HCT116 (cell line): ENCODE measurements at regions not wholly inside any gene's neighbourhood (a gene's known extent, or its start where the extent isn't known, plus 50 kb on each side); places are given as distances from the start of the nearest gene placed in this dataset.

Source experiments
- ATAC-seq: fragments of 200-7000 bp; cut with Tn5 transposase; 2 replicates; pipeline ENCODE4 v1.9.1; 2020; ENCODE audit warnings: mild to moderate bottlenecking, moderate library complexity
- BruUV-seq: library from RNA; stranded (reverse); fragments of 400-500 nt; replicated peaks from 2 replicates; lab custom pipeline; 2021; lab: Mats Ljungman, UMichigan
- CTCF ChIA-PET: fragments of 300-600 bp; sonication (Branson Sonifier 250); formaldehyde crosslinking; loops from one replicate; lab custom pipeline; 2021; ENCODE audit warnings: antibody characterized with exemption; lab: Charles Lee
- POLR2A ChIA-PET: fragments of 300-600, 350-600 bp; sonication (Branson Sonifier 250); formaldehyde crosslinking; loops from one replicate; lab custom pipeline; 2021; ENCODE audit warnings: antibody characterized with exemption; lab: Charles Lee
- RAD21 ChIA-PET, 2 experiments: fragments of 300-600 bp; sonication (Branson Sonifier 250); formaldehyde crosslinking; loops; one replicate each; lab custom pipeline; 2023; ENCODE audit warnings: low total read pairs in 2 of 2; ENCODE audit not compliant: uncharacterized antibody in 2 of 2, unreplicated experiment in 2 of 2, low non-redundant PET in 1 of 2; lab: Charles Lee
- DNase-seq: peaks from one replicate; pipeline ENCODE4 v3.0.0-alpha.2; 2010; ENCODE audit warnings: low read depth, low spot score
- H2AFZ ChIP-seq: fragments of 200-600 bp; shearing (Covaris generic), sonication (generic); 2 replicates; pipeline ENCODE4 v1.6.1; 2017; ENCODE audit warnings: low read depth, mixed run types, mixed read lengths, antibody characterized with exemption, low read length; ENCODE audit not compliant: poor library complexity, severe bottlenecking
- H3K27ac ChIP-seq: 2 replicates; pipeline ENCODE4 v1.5.1; 2012; ENCODE audit warnings: low read depth, low read length
- H3K27me3 ChIP-seq: fragments of 200-600 bp; sonication (generic); 2 replicates; pipeline ENCODE4 v1.6.1; 2016; ENCODE audit warnings: mixed run types, low read length, mixed read lengths; ENCODE audit not compliant: insufficient read depth
- H3K36me3 ChIP-seq, 2 experiments: fragments of 200-500 bp in 1 of 2; fragments of 200-600 bp in 1 of 2; sonication (Bioruptor generic) in 1 of 2; sonication (generic) in 1 of 2; 2 replicates each; pipeline versions ENCODE4 v1.5.1 to v1.6.1; 2014 to 2016; ENCODE audit warnings: low read length in 2 of 2, inconsistent platforms in 1 of 2, mixed read lengths in 1 of 2, mixed run types in 1 of 2; ENCODE audit not compliant: insufficient read depth in 2 of 2, control insufficient read depth in 1 of 2
- H3K4me1 ChIP-seq, 2 experiments: fragments of 200-600 bp in 1 of 2; sonication (generic) in 1 of 2; 2 replicates each; pipeline versions ENCODE4 v1.5.1 to v1.6.1; 2012 to 2017; ENCODE audit warnings: low read length in 2 of 2, inconsistent platforms in 1 of 2, mild to moderate bottlenecking in 1 of 2, mixed read lengths in 1 of 2, mixed run types in 1 of 2, moderate library complexity in 1 of 2; ENCODE audit not compliant: insufficient read depth in 2 of 2, control insufficient read depth in 1 of 2
- H3K4me2 ChIP-seq: fragments of 200-600 bp; sonication (generic); 2 replicates; pipeline ENCODE4 v1.6.1; 2017; ENCODE audit warnings: mixed run types, low read length, mixed read lengths
- H3K4me3 ChIP-seq, 2 experiments: fragments of 200-600 bp in 1 of 2; sonication (generic) in 1 of 2; replicated peaks in 1 of 2; 2 replicates each; pipeline ENCODE4 v1.5.1; 2011 to 2016; ENCODE audit warnings: low read length in 2 of 2, control low read depth in 1 of 2, low read depth in 1 of 2, mild to moderate bottlenecking in 1 of 2, mixed read lengths in 1 of 2, mixed run types in 1 of 2
- H3K79me2 ChIP-seq: fragments of 200-600 bp; sonication (generic); 2 replicates; pipeline ENCODE4 v1.6.1; 2017; ENCODE audit warnings: mild to moderate bottlenecking, mixed run types, low read length, moderate library complexity, mixed read lengths; ENCODE audit not compliant: insufficient read depth
- H3K9ac ChIP-seq: fragments of 200-600 bp; sonication (generic); 2 replicates; pipeline ENCODE4 v1.6.1; 2016; ENCODE audit warnings: low read length, mixed read lengths
- H3K9me2 ChIP-seq: fragments of 200-600 bp; sonication (generic), shearing (Covaris generic); 2 replicates; pipeline ENCODE4 v1.6.1; 2017; ENCODE audit warnings: mixed run types, mild to moderate bottlenecking, moderate library complexity; ENCODE audit not compliant: insufficient read depth
- H3K9me3 ChIP-seq, 2 experiments: fragments of 200-500 bp in 1 of 2; fragments of 200-600 bp in 1 of 2; sonication (Bioruptor generic) in 1 of 2; sonication (generic) in 1 of 2; 2 replicates each; pipeline ENCODE4 v1.6.1; 2014 to 2017; ENCODE audit warnings: low read length in 2 of 2, mixed read lengths in 2 of 2, inconsistent platforms in 1 of 2, low read depth in 1 of 2, mild to moderate bottlenecking in 1 of 2, mixed run types in 1 of 2, moderate library complexity in 1 of 2; ENCODE audit not compliant: control insufficient read depth in 1 of 2, insufficient read depth in 1 of 2
- H4K20me1 ChIP-seq: fragments of 200-600 bp; sonication (generic), shearing (Covaris generic); 2 replicates; pipeline ENCODE4 v1.6.1; 2017; ENCODE audit warnings: mixed run types, mild to moderate bottlenecking, moderate library complexity; ENCODE audit not compliant: insufficient read depth
- CBX3 ChIP-seq: IDR thresholded peaks from 2 replicates; pipeline ENCODE4 v1.6.1; 2012; ENCODE audit warnings: low read depth
- CEBPB ChIP-seq: IDR thresholded peaks from 2 replicates; pipeline ENCODE4 v1.6.1; 2012; ENCODE audit warnings: low read depth
- CTCF ChIP-seq, 3 experiments: fragments of 200-600 bp in 1 of 3; sonication (generic) in 1 of 3; IDR thresholded peaks in 2 of 3; conservative IDR thresholded peaks in 1 of 3; 2 replicates each; pipeline ENCODE4 v1.5.1; 2012 to 2017; ENCODE audit warnings: low read depth in 2 of 3, low read length in 2 of 3, antibody characterized with exemption in 1 of 3, borderline replicate concordance in 1 of 3, control low read depth in 1 of 3, mild to moderate bottlenecking in 1 of 3, mixed read lengths in 1 of 3, mixed run types in 1 of 3, moderate library complexity in 1 of 3; ENCODE audit not compliant: insufficient read depth in 1 of 3
- EGR1 ChIP-seq: IDR thresholded peaks from 2 replicates; pipeline ENCODE4 v1.6.1; 2012; ENCODE audit warnings: low read depth
- ELF1 ChIP-seq: IDR thresholded peaks from 2 replicates; pipeline ENCODE4 v1.6.1; 2012; ENCODE audit warnings: low read depth, borderline replicate concordance
- EZH2phosphoT487 ChIP-seq: fragments of 200-600 bp; IDR thresholded peaks from 2 replicates; pipeline ENCODE4 v1.6.1; 2018; ENCODE audit warnings: antibody characterized with exemption, borderline replicate concordance
- JUND ChIP-seq: IDR thresholded peaks from 2 replicates; pipeline ENCODE4 v1.6.1; 2012
- POLR2A ChIP-seq: IDR thresholded peaks from 2 replicates; pipeline ENCODE4 v1.7.0; 2011; ENCODE audit warnings: borderline replicate concordance; ENCODE audit not compliant: insufficient read depth, insufficient read length; ENCODE audit errors: extremely low read depth
- POLR2AphosphoS5 ChIP-seq: IDR thresholded peaks from 2 replicates; pipeline ENCODE4 v1.6.1; 2011; ENCODE audit warnings: mild to moderate bottlenecking, low read depth, low read length, moderate library complexity
- RAD21 ChIP-seq: IDR thresholded peaks from 2 replicates; pipeline ENCODE4 v1.6.1; 2012; ENCODE audit warnings: low read depth, mild to moderate bottlenecking
- SP1 ChIP-seq: IDR thresholded peaks from 2 replicates; pipeline ENCODE4 v1.6.1; 2012; ENCODE audit warnings: low read depth
- SRF ChIP-seq: IDR thresholded peaks from 2 replicates; pipeline ENCODE4 v1.6.1; 2012; ENCODE audit warnings: low read depth
- TCF7L2 ChIP-seq: IDR thresholded peaks from 2 replicates; pipeline ENCODE4 v1.7.0; 2011; ENCODE audit warnings: borderline replicate concordance, inconsistent platforms; ENCODE audit not compliant: insufficient read depth, insufficient read length; ENCODE audit errors: extremely low read depth
- YY1 ChIP-seq: IDR thresholded peaks from 2 replicates; pipeline ENCODE4 v1.6.1; 2011; ENCODE audit warnings: low read length, low read depth, moderate library complexity, mild to moderate bottlenecking; ENCODE audit not compliant: insufficient replicate concordance; ENCODE audit errors: extremely low read depth
- ZFX ChIP-seq: fragments of 450-650 bp; IDR thresholded peaks from 2 replicates; pipeline ENCODE4 v1.6.1; 2017
- ZNF274 ChIP-seq: fragments of 200-500 bp; sonication (Bioruptor generic); IDR thresholded peaks from 2 replicates; pipeline ENCODE4 v1.6.1; 2014; ENCODE audit warnings: mild to moderate bottlenecking, low read depth, low read length, inconsistent platforms
- intact Hi-C: fragments of 100-400 bp; cut with micrococcal nuclease; formaldehyde crosslinking; loops from 2 replicates; pipeline ENCODE4 v1.10.0; 2022
- TF ChIP-seq, protein P1 (sequence below): IDR thresholded peaks from 2 replicates; pipeline ENCODE4 v1.6.1; 2012
- TF ChIP-seq, protein P2 (sequence below): IDR thresholded peaks from 2 replicates; pipeline ENCODE4 v1.6.1; 2012; ENCODE audit warnings: low read depth
- TF ChIP-seq, protein P3 (sequence below): IDR thresholded peaks from 2 replicates; pipeline ENCODE4 v1.6.1; 2011; ENCODE audit warnings: mild to moderate bottlenecking, low read length, moderate library complexity; ENCODE audit not compliant: insufficient replicate concordance; ENCODE audit errors: extremely low read depth

GRCh38 chr5:40395251-40395650, 284.5 kb upstream of the PTGER4 start:
- DNase-seq (no peak), ATAC-seq (no peak)
- H2AFZ ChIP-seq, result no peak overlapping the region
- H3K36me3 ChIP-seq, result no peaks in the 10 kb centered on the region
- RAD21 ChIA-PET, result no interaction called here
- intact Hi-C loops, result no loop called here
- no peaks in the 10 kb centered on the region for H3K9me3 ChIP-seq
- no peaks in the 10 kb centered on the region for H4K20me1 ChIP-seq
- H3K79me2 ChIP-seq, result no peaks in the 10 kb centered on the region
- no peak overlapping the region for H3K4me3 ChIP-seq
- H3K9ac ChIP-seq, result no peak overlapping the region
- POLR2A ChIA-PET, result no interaction called here
- H3K27me3 ChIP-seq, result no peaks in the 10 kb centered on the region
- H3K4me2 ChIP-seq, result no peak overlapping the region
- no peaks in the 10 kb centered on the region for H3K9me2 ChIP-seq
- no peaks in the 10 kb centered on the region for H3K4me1 ChIP-seq
- no peak for TF ChIP-seq CTCF (IDR thresholded peaks at IDR 0.05 in 2 of 3, conservative IDR thresholded peaks at IDR 0.05 in 1 of 3; ENCODE audit: borderline replicate concordance in 1 of 3, insufficient read depth in 1 of 3, low read depth in 2 of 3, low read length in 2 of 3)
- TF ChIP-seq, protein P1, sequence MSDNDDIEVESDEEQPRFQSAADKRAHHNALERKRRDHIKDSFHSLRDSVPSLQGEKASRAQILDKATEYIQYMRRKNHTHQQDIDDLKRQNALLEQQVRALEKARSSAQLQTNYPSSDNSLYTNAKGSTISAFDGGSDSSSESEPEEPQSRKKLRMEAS, result no peak
- no peak for TF ChIP-seq CBX3
- no peak for TF ChIP-seq ZFX
- no peak for TF ChIP-seq SP1
- no peak for TF ChIP-seq SRF
- TF ChIP-seq ELF1, result no peak
- TF ChIP-seq, protein P2, sequence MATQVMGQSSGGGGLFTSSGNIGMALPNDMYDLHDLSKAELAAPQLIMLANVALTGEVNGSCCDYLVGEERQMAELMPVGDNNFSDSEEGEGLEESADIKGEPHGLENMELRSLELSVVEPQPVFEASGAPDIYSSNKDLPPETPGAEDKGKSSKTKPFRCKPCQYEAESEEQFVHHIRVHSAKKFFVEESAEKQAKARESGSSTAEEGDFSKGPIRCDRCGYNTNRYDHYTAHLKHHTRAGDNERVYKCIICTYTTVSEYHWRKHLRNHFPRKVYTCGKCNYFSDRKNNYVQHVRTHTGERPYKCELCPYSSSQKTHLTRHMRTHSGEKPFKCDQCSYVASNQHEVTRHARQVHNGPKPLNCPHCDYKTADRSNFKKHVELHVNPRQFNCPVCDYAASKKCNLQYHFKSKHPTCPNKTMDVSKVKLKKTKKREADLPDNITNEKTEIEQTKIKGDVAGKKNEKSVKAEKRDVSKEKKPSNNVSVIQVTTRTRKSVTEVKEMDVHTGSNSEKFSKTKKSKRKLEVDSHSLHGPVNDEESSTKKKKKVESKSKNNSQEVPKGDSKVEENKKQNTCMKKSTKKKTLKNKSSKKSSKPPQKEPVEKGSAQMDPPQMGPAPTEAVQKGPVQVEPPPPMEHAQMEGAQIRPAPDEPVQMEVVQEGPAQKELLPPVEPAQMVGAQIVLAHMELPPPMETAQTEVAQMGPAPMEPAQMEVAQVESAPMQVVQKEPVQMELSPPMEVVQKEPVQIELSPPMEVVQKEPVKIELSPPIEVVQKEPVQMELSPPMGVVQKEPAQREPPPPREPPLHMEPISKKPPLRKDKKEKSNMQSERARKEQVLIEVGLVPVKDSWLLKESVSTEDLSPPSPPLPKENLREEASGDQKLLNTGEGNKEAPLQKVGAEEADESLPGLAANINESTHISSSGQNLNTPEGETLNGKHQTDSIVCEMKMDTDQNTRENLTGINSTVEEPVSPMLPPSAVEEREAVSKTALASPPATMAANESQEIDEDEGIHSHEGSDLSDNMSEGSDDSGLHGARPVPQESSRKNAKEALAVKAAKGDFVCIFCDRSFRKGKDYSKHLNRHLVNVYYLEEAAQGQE, result no peak
- TF ChIP-seq YY1, result no peak
- TF ChIP-seq, protein P3, sequence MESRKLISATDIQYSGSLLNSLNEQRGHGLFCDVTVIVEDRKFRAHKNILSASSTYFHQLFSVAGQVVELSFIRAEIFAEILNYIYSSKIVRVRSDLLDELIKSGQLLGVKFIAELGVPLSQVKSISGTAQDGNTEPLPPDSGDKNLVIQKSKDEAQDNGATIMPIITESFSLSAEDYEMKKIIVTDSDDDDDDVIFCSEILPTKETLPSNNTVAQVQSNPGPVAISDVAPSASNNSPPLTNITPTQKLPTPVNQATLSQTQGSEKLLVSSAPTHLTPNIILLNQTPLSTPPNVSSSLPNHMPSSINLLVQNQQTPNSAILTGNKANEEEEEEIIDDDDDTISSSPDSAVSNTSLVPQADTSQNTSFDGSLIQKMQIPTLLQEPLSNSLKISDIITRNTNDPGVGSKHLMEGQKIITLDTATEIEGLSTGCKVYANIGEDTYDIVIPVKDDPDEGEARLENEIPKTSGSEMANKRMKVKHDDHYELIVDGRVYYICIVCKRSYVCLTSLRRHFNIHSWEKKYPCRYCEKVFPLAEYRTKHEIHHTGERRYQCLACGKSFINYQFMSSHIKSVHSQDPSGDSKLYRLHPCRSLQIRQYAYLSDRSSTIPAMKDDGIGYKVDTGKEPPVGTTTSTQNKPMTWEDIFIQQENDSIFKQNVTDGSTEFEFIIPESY, result no peak
- no peak for TF ChIP-seq TCF7L2
- no peak for TF ChIP-seq EGR1
- TF ChIP-seq EZH2phosphoT487, result no peak
- TF ChIP-seq JUND, result no peak
- TF ChIP-seq RAD21, result no peak
- TF ChIP-seq ZNF274, result no peak
- no peak for TF ChIP-seq POLR2AphosphoS5
- TF ChIP-seq CEBPB, result no peak
- no peak for TF ChIP-seq POLR2A
- H3K27ac ChIP-seq, result no peak overlapping the region
- CTCF ChIA-PET, result no interaction called here
- no TSS peak for BruUV-seq
